A673 (cell line): ENCODE measurements at regions not wholly inside any gene's neighbourhood (a gene's known extent, or its start where the extent isn't known, plus 50 kb on each side); places are given as distances from the start of the nearest gene placed in this dataset.

Source experiments
- CTCF ChIP-seq: fragments of 300-800, 200-600 bp; sonication (generic); conservative IDR thresholded peaks from 2 replicates; pipeline ENCODE4 v1.5.1; 2017; ENCODE audit warnings: low read depth, mild to moderate bottlenecking, antibody characterized with exemption, low read length, moderate library complexity, mixed read lengths
- EZH2 ChIP-seq: fragments of 200-600 bp; sonication (generic); IDR thresholded peaks from 2 replicates; pipeline ENCODE4 v1.6.1; 2017; ENCODE audit warnings: borderline replicate concordance, low read depth, mild to moderate bottlenecking, mixed read lengths, antibody characterized with exemption, low read length; ENCODE audit not compliant: poor library complexity, severe bottlenecking

GRCh38 chr16:86088287-86088686, 189.3 kb downstream of the IRF8 start:
- TF ChIP-seq EZH2 (no peak), CTCF (no peak)
